ENCODE measurements at regions not wholly inside any gene's neighbourhood (a gene's known extent, or its start where the extent isn't known, plus 50 kb on each side); places are given as distances from the start of the nearest gene placed in this dataset.

DNA sequence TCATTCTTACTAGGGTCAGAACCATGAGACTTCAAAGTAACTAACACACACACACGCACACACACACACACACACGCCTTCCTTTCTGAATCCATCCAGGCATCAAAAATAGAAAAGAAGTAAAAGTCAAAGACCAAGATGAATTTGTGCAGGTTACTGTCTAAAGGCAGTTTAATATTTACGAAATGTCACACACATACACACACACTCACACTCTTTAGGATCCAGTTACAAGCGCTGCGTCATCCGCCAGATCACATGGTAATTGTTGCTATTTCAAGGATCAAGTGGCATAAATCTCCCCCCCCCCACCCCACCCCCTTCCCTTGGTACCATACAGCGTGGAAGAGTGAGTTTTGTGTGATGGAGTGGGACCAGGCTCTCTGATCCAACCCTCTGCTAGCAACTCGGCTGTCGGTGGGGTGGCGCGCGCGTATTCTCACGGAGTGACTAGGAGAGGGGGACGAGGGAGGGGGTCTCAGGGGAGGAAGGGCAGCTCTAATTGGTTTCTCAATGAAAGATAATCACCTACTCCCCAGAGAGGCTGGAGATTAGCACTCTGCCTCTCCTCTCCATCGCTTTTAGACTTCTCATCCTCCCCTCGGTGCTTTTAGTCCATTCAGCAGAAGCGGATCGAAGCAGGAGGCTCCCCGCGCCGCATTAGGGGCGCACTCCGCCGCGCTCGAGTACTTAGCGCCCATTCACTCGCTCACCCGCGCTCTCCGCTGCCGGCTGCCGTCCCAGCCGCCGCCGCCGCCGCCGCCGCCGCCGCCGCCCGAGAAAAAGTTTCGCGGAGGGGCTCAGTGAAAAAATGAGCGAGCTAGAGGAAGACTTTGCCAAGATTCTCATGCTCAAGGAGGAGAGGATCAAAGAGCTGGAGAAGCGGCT, 83.5 kb upstream of the PRKG1 start:
- H3K27ac Mint-ChIP-seq: peak overlapping the region; percentile 95
- peaks cover 19% of the 10 kb centered on the region for H3K27me3 Mint-ChIP-seq
- no peaks in the 10 kb centered on the region for H3K36me3 Mint-ChIP-seq (ENCODE audit: insufficient read depth)
- H3K4me1 Mint-ChIP-seq (ENCODE audit: low read depth): peaks cover 19% of the 10 kb centered on the region
- TF ChIP-seq, protein P1, sequence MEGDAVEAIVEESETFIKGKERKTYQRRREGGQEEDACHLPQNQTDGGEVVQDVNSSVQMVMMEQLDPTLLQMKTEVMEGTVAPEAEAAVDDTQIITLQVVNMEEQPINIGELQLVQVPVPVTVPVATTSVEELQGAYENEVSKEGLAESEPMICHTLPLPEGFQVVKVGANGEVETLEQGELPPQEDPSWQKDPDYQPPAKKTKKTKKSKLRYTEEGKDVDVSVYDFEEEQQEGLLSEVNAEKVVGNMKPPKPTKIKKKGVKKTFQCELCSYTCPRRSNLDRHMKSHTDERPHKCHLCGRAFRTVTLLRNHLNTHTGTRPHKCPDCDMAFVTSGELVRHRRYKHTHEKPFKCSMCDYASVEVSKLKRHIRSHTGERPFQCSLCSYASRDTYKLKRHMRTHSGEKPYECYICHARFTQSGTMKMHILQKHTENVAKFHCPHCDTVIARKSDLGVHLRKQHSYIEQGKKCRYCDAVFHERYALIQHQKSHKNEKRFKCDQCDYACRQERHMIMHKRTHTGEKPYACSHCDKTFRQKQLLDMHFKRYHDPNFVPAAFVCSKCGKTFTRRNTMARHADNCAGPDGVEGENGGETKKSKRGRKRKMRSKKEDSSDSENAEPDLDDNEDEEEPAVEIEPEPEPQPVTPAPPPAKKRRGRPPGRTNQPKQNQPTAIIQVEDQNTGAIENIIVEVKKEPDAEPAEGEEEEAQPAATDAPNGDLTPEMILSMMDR (IDR thresholded peaks at IDR 0.05; ENCODE audit: unreplicated experiment): no peak
- DNase-seq (ENCODE audit: low spot score, unreplicated experiment): peak; percentile 17
- no peaks in the 10 kb centered on the region for H3K9me3 Mint-ChIP-seq (ENCODE audit: low read depth)
- peak overlapping the region; percentile 92 for H3K4me3 Mint-ChIP-seq (ENCODE audit: low read depth)

DNA sequence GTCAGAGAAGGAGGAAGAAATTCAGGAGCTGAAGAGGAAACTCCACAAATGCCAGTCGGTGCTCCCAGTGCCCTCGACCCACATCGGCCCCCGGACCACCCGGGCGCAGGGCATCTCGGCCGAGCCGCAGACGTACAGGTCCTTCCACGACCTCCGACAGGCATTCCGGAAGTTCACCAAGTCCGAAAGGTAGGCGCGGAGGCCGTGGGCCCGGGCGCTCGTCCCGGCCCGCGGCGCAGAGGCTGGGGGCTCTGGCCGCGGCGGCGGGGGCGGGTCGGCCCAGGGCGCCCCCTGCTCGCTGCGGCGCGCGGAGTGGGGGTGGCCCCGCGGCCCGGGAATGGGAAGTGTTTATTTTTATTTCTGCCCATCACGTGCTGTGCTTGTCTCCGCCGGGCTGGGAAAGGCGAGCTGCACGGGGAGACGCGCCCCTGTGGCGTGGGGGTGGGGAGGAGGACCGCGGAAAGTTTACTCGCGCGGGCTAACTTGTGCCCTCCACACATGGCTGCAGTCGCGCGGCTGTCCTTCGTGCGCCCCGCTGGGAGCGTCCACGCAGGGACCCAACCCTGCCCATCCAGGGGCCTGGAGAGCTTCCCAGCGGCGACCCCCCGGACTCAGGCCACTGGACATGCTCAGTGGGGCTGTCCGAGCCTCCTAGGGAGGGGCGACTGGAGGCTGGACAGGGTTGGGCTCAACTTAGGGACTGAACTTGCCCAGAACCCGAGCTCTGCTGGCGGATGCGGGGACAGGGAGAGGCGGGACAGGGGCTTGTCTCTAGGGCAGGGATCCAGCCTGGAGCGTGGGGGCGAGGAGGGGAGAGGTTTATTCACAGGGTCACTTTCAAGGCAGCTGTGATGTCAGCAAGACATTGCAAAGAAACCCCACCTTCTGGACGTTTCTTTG, 82.6 kb upstream of the PRKG1 start:
- H3K4me1 Mint-ChIP-seq (ENCODE audit: low read depth): peaks cover 19% of the 10 kb centered on the region
- no peaks in the 10 kb centered on the region for H3K9me3 Mint-ChIP-seq (ENCODE audit: low read depth)
- H3K27me3 Mint-ChIP-seq: peaks cover 19% of the 10 kb centered on the region
- H3K4me3 Mint-ChIP-seq (ENCODE audit: low read depth): peak overlapping the region; percentile 92
- TF ChIP-seq, protein P1 (IDR thresholded peaks at IDR 0.05; ENCODE audit: unreplicated experiment): no peak
- peak; percentile 14 for DNase-seq (ENCODE audit: low spot score, unreplicated experiment)
- H3K27ac Mint-ChIP-seq: peak overlapping the region; percentile 95
- H3K36me3 Mint-ChIP-seq (ENCODE audit: insufficient read depth): no peaks in the 10 kb centered on the region

DNA sequence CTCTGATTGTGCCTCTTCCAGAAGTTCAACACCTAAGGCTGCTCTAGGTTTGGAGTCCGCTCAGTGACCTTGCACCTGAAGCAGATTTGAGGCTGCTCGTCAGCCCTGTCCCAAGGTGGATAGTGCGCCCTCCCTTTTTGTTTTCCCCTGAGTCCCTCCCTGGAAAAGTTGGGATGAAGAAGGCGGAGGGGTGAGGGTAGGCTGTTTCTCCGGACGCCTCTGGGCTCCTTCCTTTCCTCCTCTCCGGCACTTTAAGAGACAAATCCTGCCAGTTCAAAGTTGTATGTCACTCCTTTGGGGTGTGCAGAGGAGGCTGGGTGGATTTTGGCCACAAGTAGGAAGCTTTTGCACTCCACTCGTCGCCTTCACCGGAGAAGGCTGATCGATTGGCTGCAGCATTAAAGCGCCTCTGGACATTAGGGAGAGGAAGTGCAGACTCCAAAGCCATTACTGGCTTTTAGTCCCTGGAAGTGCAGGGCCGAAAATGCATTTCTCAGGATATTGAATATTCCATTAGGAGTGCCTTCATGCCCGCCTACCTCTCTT, 81.9 kb upstream of the PRKG1 start:
- DNase-seq (ENCODE audit: low spot score, unreplicated experiment): no peak
- Mint-ChIP-seq H3K36me3 (ENCODE audit: insufficient read depth) (no peaks in the 10 kb centered on the region), H3K27me3 (peaks cover 19% of the 10 kb centered on the region), H3K4me1 (ENCODE audit: low read depth) (peaks cover 26% of the 10 kb centered on the region), H3K9me3 (ENCODE audit: low read depth) (no peaks in the 10 kb centered on the region), H3K4me3 (ENCODE audit: low read depth) (peak overlapping the region; percentile 92), H3K27ac (peak overlapping the region; percentile 85)
- TF ChIP-seq, protein P1 (IDR thresholded peaks at IDR 0.05; ENCODE audit: unreplicated experiment): no peak

DNA sequence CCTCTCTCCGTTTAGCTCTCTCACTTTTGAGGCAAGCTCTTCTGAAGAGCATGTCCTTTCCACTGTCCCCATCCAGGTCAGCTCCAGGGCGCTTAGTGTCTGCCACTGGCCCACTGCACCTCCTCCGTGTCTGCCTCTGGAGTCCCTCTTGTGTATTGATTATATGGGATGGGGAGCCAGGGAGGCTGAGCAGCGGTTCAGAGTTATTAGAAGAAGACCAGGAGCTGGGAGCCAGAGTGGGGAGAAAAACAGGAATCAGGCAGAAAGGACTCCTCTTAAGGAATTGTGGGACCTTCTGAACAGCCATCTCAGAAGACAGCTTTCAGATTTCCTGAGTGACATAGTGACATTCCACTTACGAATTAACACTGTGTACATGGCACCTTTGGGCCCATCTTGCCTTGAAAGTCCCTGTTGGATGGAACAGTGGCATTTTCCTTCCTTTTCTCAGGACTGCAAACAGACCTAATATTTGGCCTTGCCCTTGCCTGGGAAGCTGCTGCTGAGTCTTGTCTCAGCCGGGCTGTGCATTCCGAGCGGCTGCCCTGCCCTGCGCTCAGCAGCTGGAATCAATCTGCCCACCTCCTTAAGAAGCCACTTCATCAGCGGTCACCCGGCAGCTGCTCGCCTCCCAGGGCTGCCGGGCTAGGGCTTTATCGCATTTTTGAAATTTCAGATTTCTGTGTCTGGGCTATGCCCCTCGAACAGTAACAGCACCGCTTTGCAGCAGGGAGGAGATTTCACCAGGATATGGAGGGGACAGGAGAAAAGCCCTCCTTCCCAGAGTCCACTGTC, 81.1 kb upstream of the PRKG1 start:
- no peak for DNase-seq (ENCODE audit: low spot score, unreplicated experiment)
- Mint-ChIP-seq H3K4me1 (ENCODE audit: low read depth) (peaks cover 28% of the 10 kb centered on the region), H3K36me3 (ENCODE audit: insufficient read depth) (no peaks in the 10 kb centered on the region), H3K27ac (no peak overlapping the region), H3K4me3 (ENCODE audit: low read depth) (peak overlapping the region; percentile 92), H3K27me3 (peaks cover 17% of the 10 kb centered on the region), H3K9me3 (ENCODE audit: low read depth) (no peaks in the 10 kb centered on the region)
- TF ChIP-seq, protein P1 (IDR thresholded peaks at IDR 0.05; ENCODE audit: unreplicated experiment): no peak
